H1 (cell line): ENCODE measurements at regions not wholly inside any gene's neighbourhood (a gene's known extent, or its start where the extent isn't known, plus 50 kb on each side); places are given as distances from the start of the nearest gene placed in this dataset.

Source experiments
- POLR2AphosphoS5 ChIP-seq: IDR thresholded peaks from 2 replicates; pipeline ENCODE4 v1.6.1; 2011; ENCODE audit warnings: low read depth, low read length

GRCh38 chr16:5979905-5980550 is 882.4 kb upstream of the EEF2KMT start (continued):
- no peak for TF ChIP-seq POLR2AphosphoS5
- TF ChIP-seq, all 59 proteins: peak for 0
